H1 (cell line): ENCODE measurements at regions not wholly inside any gene's neighbourhood (a gene's known extent, or its start where the extent isn't known, plus 50 kb on each side); places are given as distances from the start of the nearest gene placed in this dataset.

Experiments used
- TF ChIP-seq, protein P1 (sequence below): fragments of 300-600 bp; sonication (generic); IDR thresholded peaks from 2 replicates; pipeline ENCODE4 v1.7.1; 2012; ENCODE audit warnings: low read length, moderate library complexity, mild to moderate bottlenecking, inconsistent platforms; ENCODE audit not compliant: insufficient replicate concordance

DNA sequence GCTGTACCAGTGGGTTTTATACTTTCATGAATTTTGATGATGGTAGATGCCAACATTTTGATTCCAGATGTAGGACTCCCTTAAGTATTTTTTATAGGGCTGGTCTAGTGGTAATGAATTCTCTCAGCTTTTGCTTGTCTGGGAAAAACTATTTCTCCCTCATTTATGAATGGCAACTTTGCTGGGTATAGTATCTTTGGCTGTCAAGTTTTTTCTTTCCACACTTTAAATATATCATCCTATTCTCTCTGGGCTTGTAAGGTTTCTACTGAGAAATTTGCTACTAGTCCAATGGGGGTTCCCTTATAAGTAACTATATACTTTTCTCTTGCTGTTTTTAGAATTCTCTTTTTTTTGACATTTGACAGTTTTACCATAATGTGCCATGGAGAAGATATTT is 629.3 kb downstream of the NR2F1-AS1 start (continued):
- TF ChIP-seq, protein P1, sequence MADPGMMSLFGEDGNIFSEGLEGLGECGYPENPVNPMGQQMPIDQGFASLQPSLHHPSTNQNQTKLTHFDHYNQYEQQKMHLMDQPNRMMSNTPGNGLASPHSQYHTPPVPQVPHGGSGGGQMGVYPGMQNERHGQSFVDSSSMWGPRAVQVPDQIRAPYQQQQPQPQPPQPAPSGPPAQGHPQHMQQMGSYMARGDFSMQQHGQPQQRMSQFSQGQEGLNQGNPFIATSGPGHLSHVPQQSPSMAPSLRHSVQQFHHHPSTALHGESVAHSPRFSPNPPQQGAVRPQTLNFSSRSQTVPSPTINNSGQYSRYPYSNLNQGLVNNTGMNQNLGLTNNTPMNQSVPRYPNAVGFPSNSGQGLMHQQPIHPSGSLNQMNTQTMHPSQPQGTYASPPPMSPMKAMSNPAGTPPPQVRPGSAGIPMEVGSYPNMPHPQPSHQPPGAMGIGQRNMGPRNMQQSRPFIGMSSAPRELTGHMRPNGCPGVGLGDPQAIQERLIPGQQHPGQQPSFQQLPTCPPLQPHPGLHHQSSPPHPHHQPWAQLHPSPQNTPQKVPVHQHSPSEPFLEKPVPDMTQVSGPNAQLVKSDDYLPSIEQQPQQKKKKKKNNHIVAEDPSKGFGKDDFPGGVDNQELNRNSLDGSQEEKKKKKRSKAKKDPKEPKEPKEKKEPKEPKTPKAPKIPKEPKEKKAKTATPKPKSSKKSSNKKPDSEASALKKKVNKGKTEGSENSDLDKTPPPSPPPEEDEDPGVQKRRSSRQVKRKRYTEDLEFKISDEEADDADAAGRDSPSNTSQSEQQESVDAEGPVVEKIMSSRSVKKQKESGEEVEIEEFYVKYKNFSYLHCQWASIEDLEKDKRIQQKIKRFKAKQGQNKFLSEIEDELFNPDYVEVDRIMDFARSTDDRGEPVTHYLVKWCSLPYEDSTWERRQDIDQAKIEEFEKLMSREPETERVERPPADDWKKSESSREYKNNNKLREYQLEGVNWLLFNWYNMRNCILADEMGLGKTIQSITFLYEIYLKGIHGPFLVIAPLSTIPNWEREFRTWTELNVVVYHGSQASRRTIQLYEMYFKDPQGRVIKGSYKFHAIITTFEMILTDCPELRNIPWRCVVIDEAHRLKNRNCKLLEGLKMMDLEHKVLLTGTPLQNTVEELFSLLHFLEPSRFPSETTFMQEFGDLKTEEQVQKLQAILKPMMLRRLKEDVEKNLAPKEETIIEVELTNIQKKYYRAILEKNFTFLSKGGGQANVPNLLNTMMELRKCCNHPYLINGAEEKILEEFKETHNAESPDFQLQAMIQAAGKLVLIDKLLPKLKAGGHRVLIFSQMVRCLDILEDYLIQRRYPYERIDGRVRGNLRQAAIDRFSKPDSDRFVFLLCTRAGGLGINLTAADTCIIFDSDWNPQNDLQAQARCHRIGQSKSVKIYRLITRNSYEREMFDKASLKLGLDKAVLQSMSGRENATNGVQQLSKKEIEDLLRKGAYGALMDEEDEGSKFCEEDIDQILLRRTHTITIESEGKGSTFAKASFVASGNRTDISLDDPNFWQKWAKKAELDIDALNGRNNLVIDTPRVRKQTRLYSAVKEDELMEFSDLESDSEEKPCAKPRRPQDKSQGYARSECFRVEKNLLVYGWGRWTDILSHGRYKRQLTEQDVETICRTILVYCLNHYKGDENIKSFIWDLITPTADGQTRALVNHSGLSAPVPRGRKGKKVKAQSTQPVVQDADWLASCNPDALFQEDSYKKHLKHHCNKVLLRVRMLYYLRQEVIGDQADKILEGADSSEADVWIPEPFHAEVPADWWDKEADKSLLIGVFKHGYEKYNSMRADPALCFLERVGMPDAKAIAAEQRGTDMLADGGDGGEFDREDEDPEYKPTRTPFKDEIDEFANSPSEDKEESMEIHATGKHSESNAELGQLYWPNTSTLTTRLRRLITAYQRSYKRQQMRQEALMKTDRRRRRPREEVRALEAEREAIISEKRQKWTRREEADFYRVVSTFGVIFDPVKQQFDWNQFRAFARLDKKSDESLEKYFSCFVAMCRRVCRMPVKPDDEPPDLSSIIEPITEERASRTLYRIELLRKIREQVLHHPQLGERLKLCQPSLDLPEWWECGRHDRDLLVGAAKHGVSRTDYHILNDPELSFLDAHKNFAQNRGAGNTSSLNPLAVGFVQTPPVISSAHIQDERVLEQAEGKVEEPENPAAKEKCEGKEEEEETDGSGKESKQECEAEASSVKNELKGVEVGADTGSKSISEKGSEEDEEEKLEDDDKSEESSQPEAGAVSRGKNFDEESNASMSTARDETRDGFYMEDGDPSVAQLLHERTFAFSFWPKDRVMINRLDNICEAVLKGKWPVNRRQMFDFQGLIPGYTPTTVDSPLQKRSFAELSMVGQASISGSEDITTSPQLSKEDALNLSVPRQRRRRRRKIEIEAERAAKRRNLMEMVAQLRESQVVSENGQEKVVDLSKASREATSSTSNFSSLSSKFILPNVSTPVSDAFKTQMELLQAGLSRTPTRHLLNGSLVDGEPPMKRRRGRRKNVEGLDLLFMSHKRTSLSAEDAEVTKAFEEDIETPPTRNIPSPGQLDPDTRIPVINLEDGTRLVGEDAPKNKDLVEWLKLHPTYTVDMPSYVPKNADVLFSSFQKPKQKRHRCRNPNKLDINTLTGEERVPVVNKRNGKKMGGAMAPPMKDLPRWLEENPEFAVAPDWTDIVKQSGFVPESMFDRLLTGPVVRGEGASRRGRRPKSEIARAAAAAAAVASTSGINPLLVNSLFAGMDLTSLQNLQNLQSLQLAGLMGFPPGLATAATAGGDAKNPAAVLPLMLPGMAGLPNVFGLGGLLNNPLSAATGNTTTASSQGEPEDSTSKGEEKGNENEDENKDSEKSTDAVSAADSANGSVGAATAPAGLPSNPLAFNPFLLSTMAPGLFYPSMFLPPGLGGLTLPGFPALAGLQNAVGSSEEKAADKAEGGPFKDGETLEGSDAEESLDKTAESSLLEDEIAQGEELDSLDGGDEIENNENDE, result no peak
